Activated naive CD4-positive, alpha-beta T cell treated with anti-CD3 and anti-CD28 coated beads for 36 hours (primary cell): ENCODE measurements at regions not wholly inside any gene's neighbourhood (a gene's known extent, or its start where the extent isn't known, plus 50 kb on each side); places are given as distances from the start of the nearest gene placed in this dataset.

ENCODE experiments used
- CTCF ChIA-PET: fragments of 350-600 bp; sonication (Branson Sonifier 250); formaldehyde crosslinking; loops from one replicate; lab custom pipeline; 2021; ENCODE audit warnings: antibody characterized with exemption; lab: Charles Lee
- DNase-seq: peaks from one replicate; pipeline ENCODE4 v3.0.0-alpha.2; 2020
- H3K27ac Mint-ChIP-seq: one replicate; pipeline ENCODE4 v1.8.0; 2021; ENCODE audit warnings: mild to moderate bottlenecking, mixed read lengths
- H3K27me3 Mint-ChIP-seq: one replicate; pipeline ENCODE4 v1.8.0; 2021; ENCODE audit warnings: low read depth, mixed read lengths
- H3K36me3 Mint-ChIP-seq: one replicate; pipeline ENCODE4 v1.8.0; 2021; ENCODE audit warnings: low read depth, mixed read lengths
- H3K4me1 Mint-ChIP-seq: one replicate; pipeline ENCODE4 v1.8.0; 2021; ENCODE audit warnings: low read depth, mixed read lengths
- H3K4me3 Mint-ChIP-seq: one replicate; pipeline ENCODE4 v1.8.0; 2021; ENCODE audit warnings: mild to moderate bottlenecking, moderate library complexity, mixed read lengths
- H3K9me3 Mint-ChIP-seq: one replicate; pipeline ENCODE4 v1.8.0; 2021; ENCODE audit warnings: mixed read lengths
- intact Hi-C: fragments of 100-400 bp; cut with micrococcal nuclease; formaldehyde crosslinking; loops from one replicate; pipeline ENCODE4 v1.15.1; 2023

DNA sequence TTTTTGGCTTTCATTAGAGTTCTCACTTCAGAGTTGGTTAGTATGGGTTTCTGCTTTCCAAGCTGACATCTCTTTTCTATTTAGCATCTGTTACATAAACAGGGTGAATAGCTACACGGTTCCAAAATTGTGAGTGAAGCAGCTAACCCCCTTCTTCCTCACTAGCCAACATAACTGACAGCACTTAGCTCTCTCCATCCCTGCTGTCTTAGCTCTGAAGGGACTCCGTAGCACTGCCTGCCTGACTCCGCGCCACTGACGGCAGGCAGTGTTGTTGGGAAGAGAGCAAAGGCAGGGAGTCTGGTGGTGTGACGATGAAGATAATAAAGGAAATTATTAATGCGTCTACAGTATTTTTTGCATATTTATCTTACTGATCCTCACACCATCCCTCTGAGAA lies 247.0 kb downstream of the PTBP2 start:
- Mint-ChIP-seq H3K4me1 (no peaks in the 10 kb centered on the region), H3K27ac (no peak overlapping the region), H3K27me3 (peaks cover 33% of the 10 kb centered on the region), H3K4me3 (no peak overlapping the region), H3K9me3 (no peaks in the 10 kb centered on the region), H3K36me3 (no peaks in the 10 kb centered on the region)
- CTCF ChIA-PET, result no interaction called here
- no peak for DNase-seq
- intact Hi-C loops, result loop anchor here (5.0 to 10.0 kb wide), 2 partner anchors 734 to 1499 kb away; no protein-coding TSS in a partner anchor

GRCh38 chr1:96968983-96969382 lies 247.4 kb downstream of the PTBP2 start:
- no peaks in the 10 kb centered on the region for H3K9me3 Mint-ChIP-seq
- H3K4me1 Mint-ChIP-seq, result no peaks in the 10 kb centered on the region
- H3K27me3 Mint-ChIP-seq, result peaks cover 33% of the 10 kb centered on the region
- no peak for DNase-seq
- H3K4me3 Mint-ChIP-seq, result no peak overlapping the region
- H3K36me3 Mint-ChIP-seq, result no peaks in the 10 kb centered on the region
- CTCF ChIA-PET, result no interaction called here
- H3K27ac Mint-ChIP-seq, result no peak overlapping the region
- intact Hi-C loops, result loop anchor here (5.0 to 10.0 kb wide), 2 partner anchors 734 to 1498 kb away; no protein-coding TSS in a partner anchor

DNA sequence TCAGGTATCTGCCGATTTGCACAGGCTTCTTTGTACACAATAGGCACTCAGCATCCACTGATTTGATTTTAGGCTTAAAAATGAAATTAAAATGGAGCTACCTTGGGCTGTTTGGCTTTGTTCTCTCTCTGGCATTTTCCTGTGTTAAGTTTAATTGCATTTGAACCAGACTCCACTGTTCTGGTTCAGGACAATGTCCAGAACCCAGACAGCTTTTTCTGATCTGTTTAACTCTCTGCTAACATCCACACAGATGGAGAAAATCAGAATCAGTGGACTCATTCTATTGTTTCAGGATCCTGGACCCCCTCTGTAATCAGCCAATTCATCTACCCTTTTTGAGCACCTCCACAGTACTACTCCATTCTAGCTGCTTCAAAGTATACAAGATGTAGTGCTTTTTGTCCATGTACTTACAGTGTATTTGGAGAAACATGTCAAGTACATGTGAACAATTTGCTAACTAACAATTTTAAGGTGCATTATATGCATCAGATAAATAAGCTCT lies 248.1 kb downstream of the PTBP2 start:
- Mint-ChIP-seq H3K27me3 (peaks cover 34% of the 10 kb centered on the region), H3K36me3 (no peaks in the 10 kb centered on the region), H3K9me3 (no peaks in the 10 kb centered on the region), H3K27ac (no peak overlapping the region), H3K4me3 (no peak overlapping the region), H3K4me1 (no peaks in the 10 kb centered on the region)
- intact Hi-C loops, result loop anchor here (5.0 to 10.0 kb wide), 2 partner anchors 735 to 1498 kb away; no protein-coding TSS in a partner anchor
- no peak for DNase-seq
- CTCF ChIA-PET, result interaction anchor here (0.6 kb wide), 1 partner anchor 309 kb away, joined by 3 read pairs; no protein-coding TSS in a partner anchor

GRCh38 chr1:96971439-96971838 lies 249.9 kb downstream of the PTBP2 start:
- Mint-ChIP-seq H3K9me3 (no peaks in the 10 kb centered on the region), H3K4me3 (no peak overlapping the region), H3K36me3 (no peaks in the 10 kb centered on the region), H3K27ac (no peak overlapping the region), H3K27me3 (peaks cover 36% of the 10 kb centered on the region), H3K4me1 (no peaks in the 10 kb centered on the region)
- DNase-seq, result no peak
- intact Hi-C loops, result no loop called here
- CTCF ChIA-PET, result interaction anchor here (0.7 kb wide), 1 partner anchor 597 kb away, joined by 3 read pairs; no protein-coding TSS in a partner anchor

- CTCF ChIA-PET, result interaction anchor here (0.7 kb wide), 1 partner anchor 596 kb away, joined by 3 read pairs; no protein-coding TSS in a partner anchor
- no peak for DNase-seq
- Mint-ChIP-seq H3K9me3 (no peaks in the 10 kb centered on the region), H3K27me3 (peaks cover 35% of the 10 kb centered on the region), H3K4me1 (no peaks in the 10 kb centered on the region), H3K36me3 (no peaks in the 10 kb centered on the region), H3K27ac (no peak overlapping the region), H3K4me3 (no peak overlapping the region)
- intact Hi-C loops, result no loop called here
Observed at GRCh38 chr1:96971849-96972602, 250.4 kb downstream of the PTBP2 start.

DNA sequence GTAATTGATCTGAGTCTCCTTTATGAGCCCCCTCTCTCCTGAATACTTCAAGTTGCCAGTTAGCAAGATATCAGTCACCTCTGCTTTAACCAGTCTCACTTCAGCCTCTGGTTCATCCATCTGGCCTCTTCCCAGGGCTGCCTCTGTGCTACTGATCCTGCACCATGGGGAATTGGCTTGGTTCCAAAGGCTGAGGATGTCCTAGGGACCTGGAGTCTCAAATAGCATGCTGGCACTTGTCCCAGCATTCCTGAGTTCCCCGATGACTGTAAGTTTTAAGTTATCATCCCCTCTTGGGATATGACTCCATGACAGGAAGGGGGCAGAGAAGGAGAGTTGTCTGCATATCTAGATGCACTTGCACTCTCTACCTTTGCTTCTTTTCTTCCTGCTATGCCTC lies 252.0 kb downstream of the PTBP2 start:
- DNase-seq, result no peak
- H3K9me3 Mint-ChIP-seq, result no peaks in the 10 kb centered on the region
- peaks cover 29% of the 10 kb centered on the region for H3K27me3 Mint-ChIP-seq

GRCh38 chr1:96978444-96978843 lies 256.9 kb downstream of the PTBP2 start:
- intact Hi-C loops, result no loop called here
- Mint-ChIP-seq H3K4me3 (no peak overlapping the region), H3K36me3 (no peaks in the 10 kb centered on the region), H3K27me3 (peaks cover 18% of the 10 kb centered on the region), H3K4me1 (no peaks in the 10 kb centered on the region), H3K9me3 (no peaks in the 10 kb centered on the region), H3K27ac (no peak overlapping the region)
- DNase-seq, result no peak
- CTCF ChIA-PET, result interaction anchor here (0.7 kb wide), 1 partner anchor 493 kb away, joined by 8 read pairs; no protein-coding TSS in a partner anchor

More for the DNA sequence above, 252.0 kb downstream of the PTBP2 start:
- intact Hi-C loops, result no loop called here
- no peak overlapping the region for H3K27ac Mint-ChIP-seq
- H3K4me3 Mint-ChIP-seq, result no peak overlapping the region
- CTCF ChIA-PET, result no interaction called here
- no peaks in the 10 kb centered on the region for H3K4me1 Mint-ChIP-seq
- H3K36me3 Mint-ChIP-seq, result no peaks in the 10 kb centered on the region

DNA sequence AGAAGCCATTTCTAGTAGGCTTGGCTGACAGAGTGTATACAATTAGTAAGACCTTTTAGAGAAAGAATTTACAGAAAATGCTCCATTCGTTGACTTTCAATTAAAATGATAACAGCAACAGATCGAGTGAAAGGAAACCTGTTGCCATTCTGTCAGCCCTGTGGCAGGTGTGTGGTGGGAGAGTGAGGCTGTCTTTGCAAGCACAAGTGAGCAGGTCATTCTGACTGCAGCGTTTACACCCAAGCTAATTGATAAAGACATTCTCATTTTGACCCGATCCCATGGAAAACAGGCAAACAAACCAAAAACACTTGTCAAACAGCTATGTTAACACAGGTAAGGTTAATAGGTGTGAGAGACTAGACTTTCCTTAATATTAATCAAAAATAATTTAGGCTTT lies 257.3 kb downstream of the PTBP2 start:
- H3K9me3 Mint-ChIP-seq, result no peaks in the 10 kb centered on the region
- H3K4me1 Mint-ChIP-seq, result no peaks in the 10 kb centered on the region
- no peaks in the 10 kb centered on the region for H3K36me3 Mint-ChIP-seq
- peaks cover 17% of the 10 kb centered on the region for H3K27me3 Mint-ChIP-seq
- no peak overlapping the region for H3K27ac Mint-ChIP-seq
- CTCF ChIA-PET, result interaction anchor here (0.7 kb wide), 1 partner anchor 493 kb away, joined by 8 read pairs; no protein-coding TSS in a partner anchor
- no peak for DNase-seq
- no peak overlapping the region for H3K4me3 Mint-ChIP-seq
- intact Hi-C loops, result no loop called here

DNA sequence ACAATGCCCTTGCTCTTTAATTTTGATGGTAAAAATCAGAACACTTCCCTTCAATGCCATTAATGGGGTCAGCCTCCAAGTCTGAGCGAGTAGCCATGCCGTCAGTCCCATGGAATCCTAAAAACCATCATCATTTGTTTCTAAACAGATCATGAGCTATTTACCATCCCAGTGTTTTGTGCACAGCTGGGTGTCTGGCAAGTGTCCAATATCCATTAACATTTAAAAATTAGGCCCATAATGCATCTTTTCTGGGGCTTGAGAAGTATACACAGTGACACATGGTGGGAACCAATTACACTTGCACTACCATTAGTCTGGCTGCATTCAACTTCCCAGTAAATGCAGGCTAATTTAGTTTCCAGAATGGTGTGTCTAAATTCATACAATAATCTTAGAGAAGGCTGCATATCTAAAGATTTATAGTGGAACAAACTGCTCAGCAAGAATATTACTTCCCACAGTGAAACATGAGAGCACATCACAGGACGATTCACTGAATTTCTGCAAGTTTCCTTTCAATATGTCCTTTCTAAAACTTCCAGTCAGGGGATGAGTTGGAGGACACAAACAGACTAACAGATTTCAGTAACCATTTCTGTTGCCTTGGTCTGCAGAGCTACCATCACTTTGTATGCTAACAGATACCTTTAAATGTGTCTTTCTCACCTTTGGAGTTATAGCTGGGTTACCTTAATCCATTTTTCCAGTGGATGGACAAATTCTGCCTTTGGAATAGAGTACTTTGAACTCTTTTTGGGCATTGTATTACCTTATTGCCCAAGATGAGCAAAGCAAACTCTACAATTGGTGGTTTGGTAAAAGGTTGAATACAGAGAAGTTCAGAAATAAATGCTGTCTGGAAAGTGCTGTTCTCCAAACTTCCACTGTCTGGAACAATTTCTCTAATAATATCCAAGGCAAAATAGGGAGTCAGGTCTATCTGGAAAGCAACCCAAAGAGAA lies 258.0 kb downstream of the PTBP2 start:
- DNase-seq, result no peak
- Mint-ChIP-seq H3K4me1 (no peaks in the 10 kb centered on the region), H3K27ac (no peak overlapping the region), H3K4me3 (no peak overlapping the region), H3K36me3 (no peaks in the 10 kb centered on the region), H3K9me3 (no peaks in the 10 kb centered on the region), H3K27me3 (peaks cover 14% of the 10 kb centered on the region)
- CTCF ChIA-PET, result interaction anchor here (1.0 kb wide), 1 partner anchor 10 kb away, joined by 3 read pairs; no protein-coding TSS in a partner anchor
- intact Hi-C loops, result no loop called here

DNA sequence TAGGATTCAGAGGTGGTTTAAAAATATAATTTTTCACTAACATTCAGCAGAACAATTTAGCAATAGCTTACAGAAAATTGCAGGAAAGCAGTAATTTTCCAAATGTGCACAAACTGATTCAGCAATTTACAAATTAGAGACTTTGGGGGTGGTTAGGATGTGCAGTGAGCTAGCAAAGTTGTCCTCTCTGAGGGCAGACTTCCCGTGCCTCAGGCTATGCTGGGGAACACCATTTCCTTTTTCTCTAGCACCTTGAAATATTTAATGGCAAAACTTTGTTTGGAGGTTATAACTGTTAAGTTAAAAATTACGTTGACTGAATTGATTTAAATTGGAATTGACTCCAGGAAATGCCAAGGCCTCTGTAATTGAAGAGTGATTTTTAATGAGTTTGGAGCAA lies 258.9 kb downstream of the PTBP2 start:
- no peaks in the 10 kb centered on the region for H3K4me1 Mint-ChIP-seq
- H3K9me3 Mint-ChIP-seq, result peaks cover 2% of the 10 kb centered on the region
- intact Hi-C loops, result no loop called here
- no peaks in the 10 kb centered on the region for H3K36me3 Mint-ChIP-seq
- H3K27me3 Mint-ChIP-seq, result peaks cover 15% of the 10 kb centered on the region
- CTCF ChIA-PET, result no interaction called here
- no peak overlapping the region for H3K27ac Mint-ChIP-seq
- H3K4me3 Mint-ChIP-seq, result no peak overlapping the region
- DNase-seq, result no peak

DNA sequence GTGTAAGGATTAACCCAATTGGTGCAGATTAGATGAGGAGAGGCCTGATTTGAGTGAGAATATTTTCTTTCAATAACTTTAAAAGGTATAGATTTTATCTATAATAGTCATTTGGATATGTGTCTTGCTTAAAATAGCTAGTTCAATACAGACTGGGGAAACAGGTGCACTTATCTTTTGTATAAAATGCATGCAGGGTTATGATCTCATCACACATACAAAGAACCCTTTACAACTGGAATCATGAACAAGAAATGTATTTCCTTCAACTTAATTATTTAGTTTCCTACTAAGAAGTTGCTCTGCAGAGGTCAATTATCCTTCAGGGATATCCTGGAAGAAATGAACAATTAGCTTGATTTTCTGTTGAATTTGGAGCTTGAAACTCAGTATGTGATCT lies 259.6 kb downstream of the PTBP2 start:
- peaks cover 13% of the 10 kb centered on the region for H3K27me3 Mint-ChIP-seq
- no peak overlapping the region for H3K4me3 Mint-ChIP-seq
- no peaks in the 10 kb centered on the region for H3K36me3 Mint-ChIP-seq
- CTCF ChIA-PET, result no interaction called here
- intact Hi-C loops, result no loop called here
- H3K27ac Mint-ChIP-seq, result no peak overlapping the region
- no peaks in the 10 kb centered on the region for H3K4me1 Mint-ChIP-seq
- no peak for DNase-seq
- H3K9me3 Mint-ChIP-seq, result peaks cover 3% of the 10 kb centered on the region

GRCh38 chr1:96982118-96982517 lies 260.5 kb downstream of the PTBP2 start:
- Mint-ChIP-seq H3K9me3 (peaks cover 3% of the 10 kb centered on the region), H3K27me3 (peaks cover 14% of the 10 kb centered on the region), H3K36me3 (no peaks in the 10 kb centered on the region), H3K4me1 (no peaks in the 10 kb centered on the region), H3K27ac (no peak overlapping the region), H3K4me3 (no peak overlapping the region)
- intact Hi-C loops, result no loop called here
- no peak for DNase-seq
- CTCF ChIA-PET, result no interaction called here
